ENCODE measurements at regions not wholly inside any gene's neighbourhood (a gene's known extent, or its start where the extent isn't known, plus 50 kb on each side); places are given as distances from the start of the nearest gene placed in this dataset.

GRCh38 chr9:38205279-38205678 lies 136.3 kb upstream of the SHB start:
- DNase-seq (ENCODE audit: low spot score), result no peak
- Histone ChIP-seq H3K4me1 (ENCODE audit: insufficient read depth, low read length) (no peaks in the 10 kb centered on the region), H3K79me2 (ENCODE audit: insufficient read depth, low read length) (no peaks in the 10 kb centered on the region), H3K4me2 (ENCODE audit: low read depth, low read length) (no peak overlapping the region), H3K27me3 (ENCODE audit: control insufficient read depth in 1 of 2, insufficient read depth in 2 of 2, low read length in 2 of 2) (peaks cover 0 to 4% of the 10 kb centered on the region in 2 experiments; a peak in 3 of 5 replicates), H3K9me3 (ENCODE audit: low read length) (peaks cover 5% of the 10 kb centered on the region; the same call in 1 of the 2 replicates), H2AFZ (ENCODE audit: low read length) (no peak overlapping the region), H3K27ac (ENCODE audit: extremely low read length, insufficient read depth, low read length) (no peak overlapping the region), H3K4me3 (replicated peaks in 1 of 3; ENCODE audit: insufficient read depth in 1 of 3, low read depth in 2 of 3, low read length in 3 of 3) (no peak overlapping the region), H4K20me1 (ENCODE audit: insufficient read depth, low read length) (no peaks in the 10 kb centered on the region), H3K36me3 (replicated peaks in 1 of 2; ENCODE audit: control insufficient read depth in 1 of 2, insufficient read depth in 2 of 2, low read length in 2 of 2) (no peaks in the 10 kb centered on the region), H3K9ac (ENCODE audit: insufficient read depth, low read depth, low read length) (no peak overlapping the region)
- no TSS peak for BruUV-seq (replicated peaks)
- no peak for ATAC-seq
- TF ChIP-seq AGO1 (IDR thresholded peaks at IDR 0.05; ENCODE audit: low read depth, low read length, poor library complexity, severe bottlenecking), result no peak
- TF ChIP-seq FOXC1 (CRISPR knock-in tag; IDR thresholded peaks at IDR 0.05; ENCODE audit: borderline replicate concordance), result no peak
- TF ChIP-seq ZNF672 (CRISPR knock-in tag; IDR thresholded peaks at IDR 0.05), result no peak
- no peak for TF ChIP-seq ZNF75D (CRISPR knock-in tag; IDR thresholded peaks at IDR 0.05; ENCODE audit: borderline replicate concordance)
- in situ Hi-C loops (cut with HindIII; ENCODE audit: extremely low pct_ligation_motif_present, low pct_unique_long_range_greater_than_20kb), result no loop called here
- intact Hi-C loops (cut with micrococcal nuclease; ENCODE audit: unreplicated experiment), result no loop called here
- ChIA-PET CTCF (ENCODE audit: low intra/inter-chr PET ratio, low total read pairs) (no interaction called here), POLR2A (no interaction called here)
- no peak for FAIRE-seq

- ATAC-seq (no peak), DNase-seq (ENCODE audit: low spot score) (no peak), FAIRE-seq (no peak)
- Histone ChIP-seq H3K36me3 (replicated peaks in 1 of 2; ENCODE audit: control insufficient read depth in 1 of 2, insufficient read depth in 2 of 2, low read length in 2 of 2) (no peaks in the 10 kb centered on the region), H3K9me3 (ENCODE audit: low read length) (peaks cover 3% of the 10 kb centered on the region; the same call in 1 of the 2 replicates), H2AFZ (ENCODE audit: low read length) (no peak overlapping the region), H3K27me3 (ENCODE audit: control insufficient read depth in 1 of 2, insufficient read depth in 2 of 2, low read length in 2 of 2) (peaks cover 0 to 3% of the 10 kb centered on the region in 2 experiments; a peak in 2 of 5 replicates), H3K4me1 (ENCODE audit: insufficient read depth, low read length) (no peaks in the 10 kb centered on the region), H3K9ac (ENCODE audit: insufficient read depth, low read depth, low read length) (no peak overlapping the region), H3K79me2 (ENCODE audit: insufficient read depth, low read length) (no peaks in the 10 kb centered on the region), H4K20me1 (ENCODE audit: insufficient read depth, low read length) (no peaks in the 10 kb centered on the region), H3K27ac (ENCODE audit: extremely low read length, insufficient read depth, low read length) (no peak overlapping the region), H3K4me2 (ENCODE audit: low read depth, low read length) (no peak overlapping the region), H3K4me3 (replicated peaks in 1 of 3; ENCODE audit: insufficient read depth in 1 of 3, low read depth in 2 of 3, low read length in 3 of 3) (no peak overlapping the region)
- WGBS (ENCODE audit: low lambda C conversion rate), result 51% methylated on average over 6 of the region's 7 CpGs
- no TSS peak for BruUV-seq (replicated peaks)
- CTCF ChIA-PET (ENCODE audit: low intra/inter-chr PET ratio, low total read pairs), result no interaction called here
- POLR2A ChIA-PET, result no interaction called here
- in situ Hi-C loops (cut with HindIII; ENCODE audit: extremely low pct_ligation_motif_present, low pct_unique_long_range_greater_than_20kb), result no loop called here
- TF ChIP-seq GRHL1 (CRISPR knock-in tag; conservative IDR thresholded peaks at IDR 0.05) (no peak), NAIF1 (CRISPR knock-in tag; IDR thresholded peaks at IDR 0.05; ENCODE audit: borderline replicate concordance) (no peak), RFX1 (IDR thresholded peaks at IDR 0.05) (peak; percentile 26; the same call in 1 of the 2 replicates)
- intact Hi-C loops (cut with micrococcal nuclease; ENCODE audit: unreplicated experiment), result no loop called here
These were observed 133.4 kb upstream of the SHB start for GRCh38 chr9:38202336-38202938.
